Inflammatory macrophage (primary cell): ENCODE measurements at regions not wholly inside any gene's neighbourhood (a gene's known extent, or its start where the extent isn't known, plus 50 kb on each side); places are given as distances from the start of the nearest gene placed in this dataset.
A peak's percentile ranks its signal among the peaks of the same experiment; 100 is the strongest.

Experiments used
- DNase-seq, 2 donors: peaks; one replicate each; pipeline ENCODE4 v3.0.0-alpha.2; 2020 to 2022

- DNase-seq, result peak; percentile 56 to 65
Observed at GRCh38 chr3:130841357-130841756, 52.5 kb upstream of the ATP2C1 start.

GRCh38 chr3:130843441-130843840 is 50.4 kb upstream of the ATP2C1 start:
- no peak for DNase-seq
